Ammon's horn (tissue), 1 donor: ENCODE measurements at regions not wholly inside any gene's neighbourhood (a gene's known extent, or its start where the extent isn't known, plus 50 kb on each side); places are given as distances from the start of the nearest gene placed in this dataset.

ENCODE experiments used
- DNase-seq: peaks from one replicate; pipeline ENCODE4 v3.0.0-alpha.2; 2016; ENCODE audit warnings: low spot score

- no peak for DNase-seq
Observed at GRCh38 chr14:41993687-41994086, 387.0 kb downstream of the LRFN5 start.

GRCh38 chr14:41986700-41987099, 380.0 kb downstream of the LRFN5 start:
- no peak for DNase-seq

- DNase-seq = no peak
Observed at GRCh38 chr14:41986083-41986645, 379.5 kb downstream of the LRFN5 start.

GRCh38 chr14:41973178-41973577, 366.5 kb downstream of the LRFN5 start:
- no peak for DNase-seq

GRCh38 chr14:41972531-41972930, 365.9 kb downstream of the LRFN5 start:
- DNase-seq = no peak

- no peak for DNase-seq
Observed at GRCh38 chr14:41960281-41960680, 353.6 kb downstream of the LRFN5 start.

GRCh38 chr14:41957459-41957858, 350.8 kb downstream of the LRFN5 start:
- no peak for DNase-seq
